ENCODE measurements at regions not wholly inside any gene's neighbourhood (a gene's known extent, or its start where the extent isn't known, plus 50 kb on each side); places are given as distances from the start of the nearest gene placed in this dataset.

GRCh38 chr13:20331419-20331818 lies 99.3 kb upstream of the GJB6 start:
- DNase-seq: no peak
- Histone ChIP-seq H3K9me3 (ENCODE audit: severe bottlenecking) (peaks cover 8% of the 10 kb centered on the region), H3K27ac (no peak overlapping the region), H3K4me3 (ENCODE audit: low read depth, low read length) (no peak overlapping the region), H3K27me3 (ENCODE audit: insufficient read depth, low read depth, severe bottlenecking) (peaks cover 82% of the 10 kb centered on the region), H3K36me3 (no peaks in the 10 kb centered on the region)
- no peak for TF ChIP-seq CTCF (IDR thresholded peaks at IDR 0.05; ENCODE audit: low read depth, low read length)

GRCh38 chr13:20326809-20327208 lies 94.7 kb upstream of the GJB6 start:
- no peak for DNase-seq
- Histone ChIP-seq H3K4me3 (ENCODE audit: low read depth, low read length) (no peak overlapping the region), H3K36me3 (no peaks in the 10 kb centered on the region), H3K27me3 (ENCODE audit: insufficient read depth, low read depth, severe bottlenecking) (peaks cover 82% of the 10 kb centered on the region), H3K27ac (no peak overlapping the region), H3K9me3 (ENCODE audit: severe bottlenecking) (peaks cover 31% of the 10 kb centered on the region)
- no peak for TF ChIP-seq CTCF (IDR thresholded peaks at IDR 0.05; ENCODE audit: low read depth, low read length)

- H3K9me3 ChIP-seq (ENCODE audit: severe bottlenecking): peaks cover 31% of the 10 kb centered on the region
- H3K4me3 ChIP-seq (ENCODE audit: low read depth, low read length): no peak overlapping the region
- no peak for DNase-seq
- no peak overlapping the region for H3K27ac ChIP-seq
- H3K36me3 ChIP-seq: no peaks in the 10 kb centered on the region
- no peak for TF ChIP-seq CTCF (IDR thresholded peaks at IDR 0.05; ENCODE audit: low read depth, low read length)
- H3K27me3 ChIP-seq (ENCODE audit: insufficient read depth, low read depth, severe bottlenecking): peaks cover 82% of the 10 kb centered on the region
Measured at GRCh38 chr13:20326276-20326675, 94.2 kb upstream of the GJB6 start.

- H3K27me3 ChIP-seq (ENCODE audit: insufficient read depth, low read depth, severe bottlenecking): peaks cover 98% of the 10 kb centered on the region
- peaks cover 17% of the 10 kb centered on the region for H3K9me3 ChIP-seq (ENCODE audit: severe bottlenecking)
- no peak for DNase-seq
Measured at GRCh38 chr13:20320885-20321284, 88.8 kb upstream of the GJB6 start.

GRCh38 chr13:20313896-20314295 lies 81.8 kb upstream of the GJB6 start:
- TF ChIP-seq CTCF (IDR thresholded peaks at IDR 0.05; ENCODE audit: low read depth, low read length): no peak
- no peaks in the 10 kb centered on the region for H3K9me3 ChIP-seq (ENCODE audit: severe bottlenecking)
- no peaks in the 10 kb centered on the region for H3K36me3 ChIP-seq
- peaks cover 87% of the 10 kb centered on the region for H3K27me3 ChIP-seq (ENCODE audit: insufficient read depth, low read depth, severe bottlenecking)
- no peak overlapping the region for H3K27ac ChIP-seq
- no peak for DNase-seq
- no peak overlapping the region for H3K4me3 ChIP-seq (ENCODE audit: low read depth, low read length)

More at GRCh38 chr13:20320885-20321284, 88.8 kb upstream of the GJB6 start:
- Histone ChIP-seq H3K4me3 (ENCODE audit: low read depth, low read length) (no peak overlapping the region), H3K27ac (no peak overlapping the region), H3K36me3 (no peaks in the 10 kb centered on the region)
- TF ChIP-seq CTCF (IDR thresholded peaks at IDR 0.05; ENCODE audit: low read depth, low read length): no peak

- Histone ChIP-seq H3K27me3 (ENCODE audit: insufficient read depth, low read depth, severe bottlenecking) (peaks cover 88% of the 10 kb centered on the region), H3K27ac (no peak overlapping the region), H3K36me3 (no peaks in the 10 kb centered on the region), H3K9me3 (ENCODE audit: severe bottlenecking) (peaks cover 4% of the 10 kb centered on the region), H3K4me3 (ENCODE audit: low read depth, low read length) (no peak overlapping the region)
- no peak for TF ChIP-seq CTCF (IDR thresholded peaks at IDR 0.05; ENCODE audit: low read depth, low read length)
- no peak for DNase-seq
Measured at GRCh38 chr13:20312292-20312691, 80.2 kb upstream of the GJB6 start.

Data from WERI-Rb-1 (cell line).